HG03354 (cell line): ENCODE measurements at regions not wholly inside any gene's neighbourhood (a gene's known extent, or its start where the extent isn't known, plus 50 kb on each side); places are given as distances from the start of the nearest gene placed in this dataset.

Source experiments
- ATAC-seq: cut with Tn5 transposase; IDR thresholded peaks from one replicate; pipeline ENCODE4 v1.9.1; 2021; ENCODE audit warnings: mild to moderate bottlenecking; ENCODE audit not compliant: unreplicated experiment, poor library complexity, severe bottlenecking

- no peak for ATAC-seq
Observed at GRCh38 chr7:114851406-114852061, 70.4 kb upstream of the MDFIC start.

GRCh38 chr7:114852293-114852692, 69.6 kb upstream of the MDFIC start:
- no peak for ATAC-seq

- ATAC-seq = no peak
Observed at GRCh38 chr7:114853189-114853588, 68.7 kb upstream of the MDFIC start.

- ATAC-seq = no peak
Observed at GRCh38 chr7:114854369-114854768, 67.5 kb upstream of the MDFIC start.

GRCh38 chr7:114856625-114857024, 65.3 kb upstream of the MDFIC start:
- no peak for ATAC-seq

GRCh38 chr7:114857605-114858004, 64.3 kb upstream of the MDFIC start:
- no peak for ATAC-seq

GRCh38 chr7:114859477-114859876, 62.4 kb upstream of the MDFIC start:
- no peak for ATAC-seq

- ATAC-seq = no peak
Observed at GRCh38 chr7:114860206-114860605, 61.7 kb upstream of the MDFIC start.

GRCh38 chr7:114862406-114862805, 59.5 kb upstream of the MDFIC start:
- no peak for ATAC-seq

- peak; percentile 49 for ATAC-seq
Observed at GRCh38 chr7:114864278-114864677, 57.6 kb upstream of the MDFIC start.

GRCh38 chr7:114865564-114865963, 56.3 kb upstream of the MDFIC start:
- ATAC-seq = peak; percentile 92
